C4-2B (cell line): ENCODE measurements at regions not wholly inside any gene's neighbourhood (a gene's known extent, or its start where the extent isn't known, plus 50 kb on each side); places are given as distances from the start of the nearest gene placed in this dataset.

Experiments
- H3K27ac ChIP-seq: fragments of 450-650 bp; 2 replicates; pipeline ENCODE4 v1.5.1; 2017
- CTCF ChIP-seq: fragments of 450-650 bp; conservative IDR thresholded peaks from 2 replicates; pipeline ENCODE4 v1.5.1; 2017; ENCODE audit warnings: mild to moderate bottlenecking
- ZFX ChIP-seq: fragments of 450-650 bp; IDR thresholded peaks from 2 replicates; pipeline ENCODE4 v1.6.1; 2017

- no peak overlapping the region for H3K27ac ChIP-seq
- TF ChIP-seq ZFX (no peak), CTCF (no peak)
These were observed 475.3 kb upstream of the ADGRL2 start for GRCh38 chr1:81325397-81325796.

- no peak for TF ChIP-seq ZFX
- no peak for TF ChIP-seq CTCF
- no peak overlapping the region for H3K27ac ChIP-seq
These were observed 476.9 kb upstream of the ADGRL2 start for GRCh38 chr1:81323862-81324261.

GRCh38 chr1:81317191-81317590 lies 483.5 kb upstream of the ADGRL2 start:
- TF ChIP-seq ZFX (no peak), CTCF (no peak)
- H3K27ac ChIP-seq = no peak overlapping the region

- no peak for TF ChIP-seq CTCF
- no peak for TF ChIP-seq ZFX
- H3K27ac ChIP-seq = no peak overlapping the region
These were observed 486.1 kb upstream of the ADGRL2 start for GRCh38 chr1:81314513-81315233.

GRCh38 chr1:81313289-81313688 lies 487.4 kb upstream of the ADGRL2 start:
- H3K27ac ChIP-seq = no peak overlapping the region
- TF ChIP-seq ZFX (no peak), CTCF (no peak)

GRCh38 chr1:81312272-81312754 lies 488.4 kb upstream of the ADGRL2 start:
- H3K27ac ChIP-seq = no peak overlapping the region

More at GRCh38 chr1:81312272-81312754, 488.4 kb upstream of the ADGRL2 start:
- TF ChIP-seq CTCF = no peak
- no peak for TF ChIP-seq ZFX
